LNCaP clone FGC (cell line): ENCODE measurements at regions not wholly inside any gene's neighbourhood (a gene's known extent, or its start where the extent isn't known, plus 50 kb on each side); places are given as distances from the start of the nearest gene placed in this dataset.

ENCODE experiments used
- DNase-seq: peaks from one replicate; pipeline ENCODE4 v3.0.0-alpha.2; 2011; ENCODE audit warnings: low read depth
- H3K4me3 ChIP-seq: 2 replicates; pipeline ENCODE4 v1.5.1; 2011; ENCODE audit warnings: mild to moderate bottlenecking, low read depth, low read length, control low read depth
- CTCF ChIP-seq: IDR thresholded peaks from 2 replicates; pipeline ENCODE4 v1.5.1; 2012; ENCODE audit warnings: mild to moderate bottlenecking; ENCODE audit not compliant: control insufficient read depth, insufficient read depth; ENCODE audit errors: extremely low read depth

GRCh38 chr1:29519108-29519787 lies 282.9 kb downstream of the PTPRU start:
- TF ChIP-seq CTCF = no peak
- DNase-seq = no peak
- no peak overlapping the region for H3K4me3 ChIP-seq

GRCh38 chr1:29518183-29518835 lies 282.0 kb downstream of the PTPRU start:
- TF ChIP-seq CTCF = no peak
- no peak overlapping the region for H3K4me3 ChIP-seq
- no peak for DNase-seq

- DNase-seq = no peak
- no peak for TF ChIP-seq CTCF
- no peak overlapping the region for H3K4me3 ChIP-seq
Measured at GRCh38 chr1:29517251-29518086, 281.1 kb downstream of the PTPRU start.

- TF ChIP-seq CTCF = no peak
- H3K4me3 ChIP-seq = no peak overlapping the region
- DNase-seq = no peak
Measured at GRCh38 chr1:29516063-29516820, 279.9 kb downstream of the PTPRU start.

- H3K4me3 ChIP-seq = no peak overlapping the region
- DNase-seq = no peak
- no peak for TF ChIP-seq CTCF
Measured at GRCh38 chr1:29515170-29515955, 279.0 kb downstream of the PTPRU start.
